Right lobe of liver (tissue), 4 donors: ENCODE measurements at regions not wholly inside any gene's neighbourhood (a gene's known extent, or its start where the extent isn't known, plus 50 kb on each side); places are given as distances from the start of the nearest gene placed in this dataset.

ENCODE experiments used
- POLR2A ChIP-seq: fragments of 450-650 bp; IDR thresholded peaks from one replicate; pipeline ENCODE4 v1.6.1; 2017; ENCODE audit warnings: antibody characterized with exemption, mild to moderate bottlenecking
- TF ChIP-seq, protein P1 (sequence below), 4 donors: fragments of 200-600 bp in 3 of 4; fragments of 450-650 bp in 1 of 4; IDR thresholded peaks; one replicate each; pipeline versions ENCODE4 v1.5.1 to v1.8.0; 2016 to 2022; ENCODE audit warnings: antibody characterized with exemption in 4 of 4, mild to moderate bottlenecking in 2 of 4
- donor health status: DM: no; HTN: no; CAD: no.
- donor health status: DM: no; HTN: no; CAD: no.
- donor health status: DM: no; HTN: yes; CAD: no.

DNA sequence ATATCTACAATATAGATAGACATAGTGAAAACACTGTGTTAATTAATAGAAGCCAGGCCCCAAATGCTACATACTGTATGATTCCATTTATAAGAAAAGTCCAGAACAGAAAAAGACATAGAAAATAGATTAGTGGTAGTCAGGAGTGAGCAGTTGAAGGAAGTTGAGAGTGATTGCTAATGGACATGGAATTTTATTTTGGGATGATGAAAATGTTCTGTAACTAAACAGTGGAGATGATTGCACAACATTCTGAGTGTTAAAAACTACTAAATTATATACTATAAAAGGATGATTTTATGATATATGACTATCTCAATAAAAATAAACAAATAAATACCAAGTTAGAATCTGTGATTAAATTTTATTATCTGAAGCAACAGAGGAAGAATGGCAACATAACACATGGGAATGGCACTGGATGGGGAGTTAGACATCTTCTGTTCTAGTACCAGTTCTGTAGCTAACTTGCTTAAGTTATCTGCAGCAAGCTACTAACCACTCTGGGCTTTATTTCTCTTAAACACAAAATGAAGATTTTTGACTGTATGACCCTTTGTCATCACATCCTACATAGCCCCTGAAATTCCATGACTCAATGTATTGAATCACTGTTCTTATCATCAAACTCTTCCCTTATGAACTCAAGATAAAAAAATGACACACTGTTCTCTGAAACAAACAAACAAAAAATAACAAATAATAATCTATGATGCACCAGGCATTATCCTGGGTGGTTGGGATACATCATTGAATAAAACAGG, 612.7 kb downstream of the TBL1XR1 start:
- TF ChIP-seq, protein P1, sequence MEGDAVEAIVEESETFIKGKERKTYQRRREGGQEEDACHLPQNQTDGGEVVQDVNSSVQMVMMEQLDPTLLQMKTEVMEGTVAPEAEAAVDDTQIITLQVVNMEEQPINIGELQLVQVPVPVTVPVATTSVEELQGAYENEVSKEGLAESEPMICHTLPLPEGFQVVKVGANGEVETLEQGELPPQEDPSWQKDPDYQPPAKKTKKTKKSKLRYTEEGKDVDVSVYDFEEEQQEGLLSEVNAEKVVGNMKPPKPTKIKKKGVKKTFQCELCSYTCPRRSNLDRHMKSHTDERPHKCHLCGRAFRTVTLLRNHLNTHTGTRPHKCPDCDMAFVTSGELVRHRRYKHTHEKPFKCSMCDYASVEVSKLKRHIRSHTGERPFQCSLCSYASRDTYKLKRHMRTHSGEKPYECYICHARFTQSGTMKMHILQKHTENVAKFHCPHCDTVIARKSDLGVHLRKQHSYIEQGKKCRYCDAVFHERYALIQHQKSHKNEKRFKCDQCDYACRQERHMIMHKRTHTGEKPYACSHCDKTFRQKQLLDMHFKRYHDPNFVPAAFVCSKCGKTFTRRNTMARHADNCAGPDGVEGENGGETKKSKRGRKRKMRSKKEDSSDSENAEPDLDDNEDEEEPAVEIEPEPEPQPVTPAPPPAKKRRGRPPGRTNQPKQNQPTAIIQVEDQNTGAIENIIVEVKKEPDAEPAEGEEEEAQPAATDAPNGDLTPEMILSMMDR (IDR thresholded peaks at IDR 0.05): no peak
- no peak for TF ChIP-seq POLR2A
